AG20443 (cell line): ENCODE measurements at regions not wholly inside any gene's neighbourhood (a gene's known extent, or its start where the extent isn't known, plus 50 kb on each side); places are given as distances from the start of the nearest gene placed in this dataset.
A peak's percentile ranks its signal among the peaks of the same experiment; 100 is the strongest.

Source experiments
- DNase-seq: peaks from one replicate; pipeline ENCODE4 v3.0.0; 2012; ENCODE audit warnings: low spot score, mixed read lengths

- DNase-seq = no peak
Measured at GRCh38 chr13:30031488-30031887, 181.1 kb upstream of the UBL3 start.

DNA sequence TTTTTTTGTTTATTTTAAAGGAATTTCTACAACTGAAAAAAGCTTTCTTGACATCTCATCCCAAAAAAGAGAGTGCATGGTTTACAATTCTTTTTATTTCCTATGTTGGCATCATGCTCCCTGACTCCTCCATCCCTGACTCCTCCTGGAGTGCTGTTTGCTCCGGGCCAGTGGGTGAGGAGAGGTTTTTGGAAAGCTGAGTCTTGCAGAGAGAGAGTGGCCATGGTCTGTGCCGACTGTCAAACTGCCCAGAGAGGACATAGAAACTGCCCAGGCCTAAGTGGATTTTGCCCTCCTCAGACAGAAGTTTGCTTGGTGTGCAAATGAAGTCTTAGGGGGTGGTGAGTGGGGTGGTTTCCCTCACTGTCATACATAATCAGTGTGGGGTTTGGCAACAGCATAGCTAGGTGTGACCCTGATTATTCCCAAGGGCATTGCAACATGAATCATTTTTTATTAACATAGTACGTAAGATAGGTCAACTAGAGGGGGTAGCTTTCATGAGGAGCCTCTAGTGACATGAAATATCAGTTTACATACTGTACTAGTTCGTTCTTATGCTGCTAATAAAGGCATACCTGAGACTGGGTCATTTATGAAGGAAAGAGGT, 179.8 kb upstream of the UBL3 start:
- no peak for DNase-seq

GRCh38 chr13:30027569-30028455, 177.4 kb upstream of the UBL3 start:
- no peak for DNase-seq

GRCh38 chr13:30026909-30027308, 176.5 kb upstream of the UBL3 start:
- DNase-seq = no peak

GRCh38 chr13:30026093-30026492, 175.7 kb upstream of the UBL3 start:
- peak; percentile 83 for DNase-seq

GRCh38 chr13:30025351-30025750, 174.9 kb upstream of the UBL3 start:
- DNase-seq = no peak

GRCh38 chr13:30024125-30024865, 173.9 kb upstream of the UBL3 start:
- no peak for DNase-seq

DNA sequence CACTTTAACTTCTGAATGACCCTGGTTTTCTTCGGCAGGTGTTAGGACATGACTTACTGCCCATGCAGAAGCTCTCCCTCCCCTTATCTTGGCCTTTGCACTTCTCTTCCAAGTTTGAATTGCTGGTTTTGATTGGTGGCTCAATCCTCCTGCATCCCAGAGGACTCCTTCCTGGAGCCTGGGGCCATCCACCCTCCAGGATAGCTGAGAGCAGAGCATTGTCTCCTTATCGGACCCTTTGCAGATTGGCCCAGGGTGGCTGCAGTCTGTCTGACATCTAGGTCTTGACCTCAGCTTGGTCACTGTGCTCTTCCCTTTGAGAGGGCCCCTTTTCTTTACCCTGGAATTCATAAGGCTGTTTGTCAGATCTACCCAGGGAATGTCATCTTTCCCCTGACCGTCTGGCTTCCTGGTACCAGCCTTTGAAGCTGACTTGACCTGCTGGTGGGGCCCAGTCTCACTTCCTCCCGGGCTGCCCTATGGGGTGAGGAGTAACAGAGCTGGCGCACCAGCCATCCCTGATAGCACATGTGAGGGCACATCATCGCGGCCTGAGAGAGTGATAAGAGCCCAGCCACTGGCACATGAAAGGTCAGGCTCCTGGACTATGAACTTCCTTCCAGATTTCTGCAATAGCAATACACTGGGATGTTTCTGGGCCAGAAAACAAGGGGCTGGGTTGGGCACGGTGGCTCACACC, 172.9 kb upstream of the UBL3 start:
- no peak for DNase-seq

GRCh38 chr13:30022796-30023195, 172.4 kb upstream of the UBL3 start:
- DNase-seq = no peak

DNA sequence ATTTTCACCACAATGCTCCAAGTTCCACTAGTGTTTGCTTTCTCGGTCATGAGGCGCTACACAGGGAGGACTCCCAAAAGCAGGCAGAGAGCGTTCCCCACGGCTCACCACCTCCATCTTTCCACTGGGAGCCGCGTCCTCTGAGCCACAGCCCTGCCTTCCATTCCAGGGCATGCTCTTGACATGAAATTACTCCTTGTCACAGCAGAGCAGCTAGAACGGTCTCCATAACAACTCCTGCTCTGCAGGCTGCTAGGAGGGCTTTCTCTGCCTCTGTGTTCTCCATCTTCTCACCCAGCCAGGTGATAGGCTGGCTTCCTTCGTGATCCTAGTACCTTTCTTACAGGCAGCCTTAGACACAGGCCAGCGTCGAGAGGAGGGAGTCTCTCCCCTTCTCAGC, 171.8 kb upstream of the UBL3 start:
- no peak for DNase-seq

DNA sequence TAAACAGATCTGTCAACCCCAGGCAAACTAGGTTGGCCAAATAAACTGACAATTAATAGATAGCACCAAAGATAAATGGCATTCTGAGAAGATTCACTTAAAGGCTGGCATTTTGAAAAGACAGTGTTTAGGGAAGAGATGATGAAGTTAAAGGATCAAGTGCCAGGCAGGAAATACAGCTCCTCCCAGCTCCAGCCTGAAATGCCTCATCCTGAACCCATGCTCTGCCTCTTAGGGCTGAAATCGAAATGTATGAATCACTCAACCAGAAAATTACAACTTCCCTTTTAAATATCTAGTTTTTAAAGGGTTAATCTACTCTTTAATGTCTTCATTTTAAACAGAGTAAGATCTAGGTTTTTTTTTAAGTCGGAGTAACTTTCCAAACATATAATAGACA, 171.2 kb upstream of the UBL3 start:
- DNase-seq = no peak

- DNase-seq = peak; percentile 55
Measured at GRCh38 chr13:30020726-30021312, 170.4 kb upstream of the UBL3 start.

- no peak for DNase-seq
Measured at GRCh38 chr13:30019648-30020626, 169.5 kb upstream of the UBL3 start.

- DNase-seq = no peak
Measured at GRCh38 chr13:30017880-30018279, 167.5 kb upstream of the UBL3 start.

DNA sequence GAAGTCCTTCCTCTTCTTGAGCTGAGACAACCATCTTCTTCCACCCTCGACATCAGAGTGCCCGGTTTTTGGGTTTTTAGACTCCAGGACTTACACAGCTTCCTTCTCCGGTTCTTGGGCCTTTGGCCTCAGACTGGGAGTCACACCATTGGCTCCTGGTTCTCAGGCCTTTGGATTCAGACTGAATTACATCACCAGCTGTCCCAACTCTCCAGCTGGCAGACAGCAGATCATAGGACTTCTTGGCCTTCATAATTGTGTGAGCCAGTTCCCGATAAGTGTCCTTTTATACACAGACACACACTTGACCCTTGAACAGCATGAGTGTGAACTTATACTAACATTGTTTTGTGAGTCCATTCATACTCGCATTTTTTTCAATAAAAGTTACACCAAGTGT, 166.0 kb upstream of the UBL3 start:
- DNase-seq = no peak

DNA sequence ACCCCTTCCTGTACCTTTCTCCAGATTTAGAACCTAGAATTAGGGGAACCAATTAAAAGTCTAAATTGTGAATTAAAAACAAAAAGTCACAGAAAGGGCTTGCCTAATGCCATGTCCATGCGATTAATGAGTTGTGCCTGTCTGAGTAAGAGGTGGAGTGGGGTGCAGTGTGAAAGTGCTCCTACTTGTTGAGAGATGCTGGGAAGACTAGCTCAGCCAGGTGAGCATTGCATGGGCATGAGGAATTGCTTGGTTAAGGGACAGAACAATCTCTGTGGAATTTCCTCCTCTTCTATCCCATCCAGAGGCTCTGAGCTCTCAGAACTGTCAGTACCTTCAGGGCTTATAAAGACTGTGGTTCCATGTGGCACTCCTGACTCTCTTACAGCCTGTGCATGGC, 159.0 kb upstream of the UBL3 start:
- no peak for DNase-seq

DNA sequence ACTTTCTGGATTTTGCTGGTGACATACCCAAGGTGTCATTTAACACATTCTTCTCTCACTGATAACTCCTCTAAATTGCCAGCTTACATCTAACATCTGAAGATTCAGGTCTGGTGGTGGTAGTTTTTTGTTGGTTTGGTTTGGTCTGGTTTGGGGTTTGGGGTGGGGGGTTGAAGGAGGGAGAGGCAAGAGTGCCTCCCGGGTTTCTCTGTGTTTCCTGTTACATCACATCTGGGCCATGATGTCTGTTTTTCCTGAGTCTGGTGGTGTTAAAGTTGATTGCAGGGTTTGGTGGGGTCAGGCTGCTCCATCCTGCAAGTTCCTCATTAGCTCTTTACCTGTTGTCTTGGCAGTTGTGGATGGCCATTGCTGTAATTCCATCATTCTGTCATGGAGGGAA, 155.8 kb upstream of the UBL3 start:
- DNase-seq = no peak

GRCh38 chr13:30004204-30004603, 153.8 kb upstream of the UBL3 start:
- DNase-seq = no peak

DNA sequence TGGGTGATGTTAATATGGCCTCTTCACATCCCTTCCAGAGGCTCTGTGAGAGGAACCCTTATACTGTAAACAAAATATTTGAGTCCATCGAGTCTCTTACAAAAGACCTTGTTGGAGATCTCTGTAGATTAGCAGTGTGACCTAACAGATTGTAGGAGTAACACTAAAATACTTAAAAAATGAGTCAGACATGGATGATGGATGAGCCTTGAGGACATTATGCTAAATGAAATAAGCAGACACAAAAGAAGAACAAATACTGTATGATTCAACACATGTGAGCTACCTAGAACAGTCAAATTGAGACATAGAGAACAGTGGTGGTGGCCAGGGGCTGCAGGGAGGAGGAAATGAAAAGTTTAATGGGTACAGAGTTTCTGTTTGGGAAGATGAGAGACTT, 152.2 kb upstream of the UBL3 start:
- DNase-seq = peak; percentile 44

GRCh38 chr13:30000370-30000765, 150.0 kb upstream of the UBL3 start:
- DNase-seq = no peak
